ENCODE measurements at regions not wholly inside any gene's neighbourhood (a gene's known extent, or its start where the extent isn't known, plus 50 kb on each side); places are given as distances from the start of the nearest gene placed in this dataset.

- TF ChIP-seq GATA2 (IDR thresholded peaks at IDR 0.05; ENCODE audit: low read depth, low read length) (no peak), GATA3 (IDR thresholded peaks at IDR 0.05; ENCODE audit: low read depth, low read length) (no peak)
These were observed 206.6 kb upstream of the NREP start for GRCh38 chr5:111963555-111963954.

All from SH-SY5Y (cell line).